ENCODE measurements at regions not wholly inside any gene's neighbourhood (a gene's known extent, or its start where the extent isn't known, plus 50 kb on each side); places are given as distances from the start of the nearest gene placed in this dataset.

GRCh38 chr16:64823481-64824075 lies 298.3 kb downstream of the CDH11 start:
- DNase-seq, result peak; percentile 37

- no peak for DNase-seq
These were observed 311.8 kb downstream of the CDH11 start for GRCh38 chr16:64809876-64810629.

GRCh38 chr16:64808474-64808873 lies 313.4 kb downstream of the CDH11 start:
- DNase-seq, result no peak

GRCh38 chr16:64791756-64792155 lies 330.1 kb downstream of the CDH11 start:
- no peak for DNase-seq

GRCh38 chr16:64784635-64785034 lies 337.2 kb downstream of the CDH11 start:
- DNase-seq, result no peak

GRCh38 chr16:64782484-64782883 lies 339.4 kb downstream of the CDH11 start:
- no peak for DNase-seq

- no peak for DNase-seq
These were observed 341.4 kb downstream of the CDH11 start for GRCh38 chr16:64780445-64780844.

GRCh38 chr16:64778777-64779176 lies 343.1 kb downstream of the CDH11 start:
- DNase-seq, result no peak

- no peak for DNase-seq
These were observed 348.2 kb downstream of the CDH11 start for GRCh38 chr16:64773638-64774037.

GRCh38 chr16:64773184-64773583 lies 348.7 kb downstream of the CDH11 start:
- no peak for DNase-seq

- no peak for DNase-seq
These were observed 350.6 kb downstream of the CDH11 start for GRCh38 chr16:64771273-64771672.

- no peak for DNase-seq
These were observed 359.7 kb downstream of the CDH11 start for GRCh38 chr16:64762211-64762610.

GRCh38 chr16:64754279-64754678 lies 367.6 kb downstream of the CDH11 start:
- DNase-seq, result no peak

- no peak for DNase-seq
These were observed 370.0 kb downstream of the CDH11 start for GRCh38 chr16:64751906-64752305.

- no peak for DNase-seq
These were observed 372.5 kb downstream of the CDH11 start for GRCh38 chr16:64749346-64749745.

GRCh38 chr16:64745258-64745930 lies 376.5 kb downstream of the CDH11 start:
- no peak for DNase-seq

- no peak for DNase-seq
These were observed 379.2 kb downstream of the CDH11 start for GRCh38 chr16:64742455-64743223.

GRCh38 chr16:64740261-64740660 lies 381.6 kb downstream of the CDH11 start:
- no peak for DNase-seq

GRCh38 chr16:64738321-64738960 lies 383.4 kb downstream of the CDH11 start:
- no peak for DNase-seq

GRCh38 chr16:64736857-64737256 lies 385.0 kb downstream of the CDH11 start:
- no peak for DNase-seq

GRCh38 chr16:64731891-64732290 lies 390.0 kb downstream of the CDH11 start:
- DNase-seq, result no peak

- no peak for DNase-seq
These were observed 391.6 kb downstream of the CDH11 start for GRCh38 chr16:64730261-64730660.

- DNase-seq, result no peak
These were observed 397.5 kb downstream of the CDH11 start for GRCh38 chr16:64724339-64724738.

Measured in NCI-H2171 treated with DMSO at 0.1 percent for 48 hours (cell line).